Osteoblast (primary cell): ENCODE measurements at regions not wholly inside any gene's neighbourhood (a gene's known extent, or its start where the extent isn't known, plus 50 kb on each side); places are given as distances from the start of the nearest gene placed in this dataset.

Experiments
- DNase-seq: peaks from one replicate; pipeline ENCODE4 v3.0.0; 2011; ENCODE audit warnings: low spot score, mixed read lengths; ENCODE audit not compliant: insufficient read length; ENCODE audit errors: missing footprints
- H2AFZ ChIP-seq: 2 replicates; pipeline ENCODE4 v1.6.0; 2011; ENCODE audit warnings: mild to moderate bottlenecking, low read length
- H3K27ac ChIP-seq: 2 replicates; pipeline ENCODE4 v1.5.1; 2011; ENCODE audit warnings: mild to moderate bottlenecking, low read depth, low read length, moderate library complexity
- H3K27me3 ChIP-seq: 2 replicates; pipeline ENCODE4 v1.6.0; 2012; ENCODE audit warnings: mild to moderate bottlenecking, control low read depth, inconsistent platforms, low read length, moderate library complexity; ENCODE audit not compliant: insufficient read depth
- H3K36me3 ChIP-seq: 2 replicates; pipeline ENCODE4 v1.5.1; 2011; ENCODE audit warnings: mild to moderate bottlenecking, low read length, control low read depth, moderate library complexity; ENCODE audit not compliant: insufficient read depth
- H3K4me1 ChIP-seq: 2 replicates; pipeline ENCODE4 v1.5.1; 2011; ENCODE audit warnings: mild to moderate bottlenecking, low read length, control low read depth, moderate library complexity; ENCODE audit not compliant: insufficient read depth
- H3K4me2 ChIP-seq: 2 replicates; pipeline ENCODE4 v1.6.0; 2011; ENCODE audit warnings: mild to moderate bottlenecking, low read length; ENCODE audit not compliant: insufficient read depth
- H3K4me3 ChIP-seq: fragments of 200-600 bp; sonication (generic); 3 replicates; pipeline ENCODE4 v1.5.1; 2012; ENCODE audit warnings: mild to moderate bottlenecking, low read length, inconsistent platforms; ENCODE audit not compliant: insufficient read depth
- H3K79me2 ChIP-seq: 2 replicates; pipeline ENCODE4 v1.6.0; 2012; ENCODE audit warnings: mild to moderate bottlenecking, low read length, control low read depth, inconsistent platforms; ENCODE audit not compliant: insufficient read depth
- H3K9me3 ChIP-seq: 2 replicates; pipeline ENCODE4 v1.5.1; 2011; ENCODE audit warnings: low read depth, low read length, control low read depth
- H4K20me1 ChIP-seq: 2 replicates; pipeline ENCODE4 v1.6.0; 2012; ENCODE audit warnings: mild to moderate bottlenecking, low read length, control low read depth; ENCODE audit not compliant: insufficient read depth
- TF ChIP-seq, protein P1 (sequence below): IDR thresholded peaks from 2 replicates; pipeline ENCODE4 v1.5.1; 2011; ENCODE audit warnings: mild to moderate bottlenecking, low read depth, low read length, moderate library complexity; ENCODE audit errors: extremely low read depth

DNA sequence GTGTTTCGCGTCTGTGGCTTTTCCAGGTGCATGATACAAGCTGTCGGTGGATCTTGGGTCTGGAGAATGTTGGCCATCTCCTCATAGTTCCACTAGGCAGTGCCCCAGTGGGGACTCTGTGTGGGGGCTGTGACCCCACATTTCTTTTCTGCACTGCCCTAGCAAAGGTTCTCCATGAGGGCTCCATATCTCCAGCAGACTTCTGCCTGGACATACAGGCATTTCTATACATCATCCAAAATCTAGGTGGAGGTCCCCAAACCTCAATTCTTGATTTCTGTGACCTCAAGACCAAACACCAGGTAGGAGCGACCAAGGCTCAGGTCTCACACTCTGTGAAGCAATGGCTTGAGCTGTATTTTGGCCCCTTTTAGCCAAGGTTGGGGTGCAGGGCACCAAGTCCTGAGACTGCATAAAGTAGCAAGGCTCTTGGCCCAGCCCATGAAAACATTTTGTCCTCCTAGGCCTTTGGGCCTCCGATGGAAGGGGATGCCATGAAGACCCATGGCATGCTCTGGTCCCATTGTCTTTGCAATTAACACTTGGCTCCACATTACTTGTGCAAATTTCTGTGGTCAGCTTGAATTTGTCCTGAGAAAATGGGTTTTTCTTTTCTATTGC is 615.3 kb downstream of the ZBBX start:
- Histone ChIP-seq H3K27ac (no peak overlapping the region), H3K79me2 (no peaks in the 10 kb centered on the region), H3K4me2 (no peak overlapping the region), H3K9me3 (no peaks in the 10 kb centered on the region), H4K20me1 (no peaks in the 10 kb centered on the region), H3K4me1 (no peaks in the 10 kb centered on the region), H3K36me3 (no peaks in the 10 kb centered on the region), H3K27me3 (no peaks in the 10 kb centered on the region), H2AFZ (no peak overlapping the region), H3K4me3 (no peak overlapping the region)
- no peak for DNase-seq
- TF ChIP-seq, protein P1, sequence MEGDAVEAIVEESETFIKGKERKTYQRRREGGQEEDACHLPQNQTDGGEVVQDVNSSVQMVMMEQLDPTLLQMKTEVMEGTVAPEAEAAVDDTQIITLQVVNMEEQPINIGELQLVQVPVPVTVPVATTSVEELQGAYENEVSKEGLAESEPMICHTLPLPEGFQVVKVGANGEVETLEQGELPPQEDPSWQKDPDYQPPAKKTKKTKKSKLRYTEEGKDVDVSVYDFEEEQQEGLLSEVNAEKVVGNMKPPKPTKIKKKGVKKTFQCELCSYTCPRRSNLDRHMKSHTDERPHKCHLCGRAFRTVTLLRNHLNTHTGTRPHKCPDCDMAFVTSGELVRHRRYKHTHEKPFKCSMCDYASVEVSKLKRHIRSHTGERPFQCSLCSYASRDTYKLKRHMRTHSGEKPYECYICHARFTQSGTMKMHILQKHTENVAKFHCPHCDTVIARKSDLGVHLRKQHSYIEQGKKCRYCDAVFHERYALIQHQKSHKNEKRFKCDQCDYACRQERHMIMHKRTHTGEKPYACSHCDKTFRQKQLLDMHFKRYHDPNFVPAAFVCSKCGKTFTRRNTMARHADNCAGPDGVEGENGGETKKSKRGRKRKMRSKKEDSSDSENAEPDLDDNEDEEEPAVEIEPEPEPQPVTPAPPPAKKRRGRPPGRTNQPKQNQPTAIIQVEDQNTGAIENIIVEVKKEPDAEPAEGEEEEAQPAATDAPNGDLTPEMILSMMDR = no peak

DNA sequence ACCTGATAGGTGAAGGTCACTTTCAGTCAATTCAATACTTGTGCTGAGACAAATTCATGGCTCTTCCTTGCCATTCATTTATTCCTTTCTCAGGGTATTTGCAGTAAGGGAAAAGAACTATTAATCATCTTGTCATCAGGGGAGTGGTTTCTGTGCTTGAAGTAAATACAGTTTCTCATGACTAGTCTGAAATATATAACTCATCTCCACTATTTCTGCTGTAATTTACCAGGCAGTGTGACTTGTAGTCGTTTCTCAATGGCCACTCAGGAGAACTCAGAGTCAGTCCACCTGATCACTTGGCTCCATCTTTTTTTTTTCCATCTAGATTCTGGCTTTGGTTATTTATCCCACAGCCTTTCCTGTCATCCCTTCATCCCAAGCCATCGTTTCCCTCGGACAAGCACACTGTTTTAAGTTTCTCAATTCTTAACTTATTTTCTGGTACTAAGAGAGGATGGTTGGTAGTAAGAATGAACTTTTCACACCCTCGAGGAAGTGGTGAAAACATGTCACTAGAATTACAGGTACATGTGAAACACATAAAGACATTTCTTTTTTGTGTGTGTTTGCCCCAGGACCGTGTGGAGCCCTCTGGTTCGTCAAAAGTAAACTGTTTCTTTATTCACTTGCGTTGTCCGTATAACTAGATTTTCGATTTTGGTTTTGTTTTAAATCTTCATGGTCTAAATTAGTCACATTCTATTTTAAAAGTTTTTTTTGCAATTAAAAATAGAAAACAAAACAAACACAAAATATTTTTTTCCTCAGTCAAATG is 620.2 kb downstream of the ZBBX start:
- Histone ChIP-seq H3K4me3 (no peak overlapping the region), H4K20me1 (no peaks in the 10 kb centered on the region), H3K9me3 (no peaks in the 10 kb centered on the region), H2AFZ (no peak overlapping the region), H3K27me3 (no peaks in the 10 kb centered on the region), H3K36me3 (no peaks in the 10 kb centered on the region), H3K79me2 (no peaks in the 10 kb centered on the region), H3K27ac (no peak overlapping the region), H3K4me2 (no peak overlapping the region), H3K4me1 (no peaks in the 10 kb centered on the region)
- DNase-seq = no peak
- TF ChIP-seq, protein P1 = no peak

DNA sequence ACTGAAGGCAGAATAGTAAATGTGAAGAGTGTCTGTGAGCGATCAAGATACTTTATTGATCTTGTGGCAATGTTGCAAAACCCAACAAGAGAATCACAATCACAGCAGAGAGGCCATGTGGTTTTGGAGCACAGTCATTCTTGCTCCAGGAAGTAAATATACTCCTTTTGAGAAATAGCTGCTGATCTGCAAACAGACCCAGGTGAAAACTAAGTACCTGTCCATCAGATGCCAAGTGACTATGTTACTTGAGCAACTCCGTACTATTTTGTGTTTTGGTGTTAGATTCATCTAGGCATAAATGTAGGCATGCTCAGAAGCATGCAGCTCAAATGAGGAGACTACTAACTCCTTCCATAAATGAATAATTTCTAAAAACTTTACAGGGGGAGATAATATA is 627.9 kb downstream of the ZBBX start:
- no peaks in the 10 kb centered on the region for H3K27me3 ChIP-seq
- H4K20me1 ChIP-seq = no peaks in the 10 kb centered on the region
- DNase-seq = no peak
- H3K4me1 ChIP-seq = no peaks in the 10 kb centered on the region
- no peaks in the 10 kb centered on the region for H3K79me2 ChIP-seq
- no peaks in the 10 kb centered on the region for H3K9me3 ChIP-seq
- H3K4me2 ChIP-seq = no peak overlapping the region
- H2AFZ ChIP-seq = no peak overlapping the region
- no peak overlapping the region for H3K27ac ChIP-seq
- TF ChIP-seq, protein P1 = no peak
- no peak overlapping the region for H3K4me3 ChIP-seq
- H3K36me3 ChIP-seq = no peaks in the 10 kb centered on the region

DNA sequence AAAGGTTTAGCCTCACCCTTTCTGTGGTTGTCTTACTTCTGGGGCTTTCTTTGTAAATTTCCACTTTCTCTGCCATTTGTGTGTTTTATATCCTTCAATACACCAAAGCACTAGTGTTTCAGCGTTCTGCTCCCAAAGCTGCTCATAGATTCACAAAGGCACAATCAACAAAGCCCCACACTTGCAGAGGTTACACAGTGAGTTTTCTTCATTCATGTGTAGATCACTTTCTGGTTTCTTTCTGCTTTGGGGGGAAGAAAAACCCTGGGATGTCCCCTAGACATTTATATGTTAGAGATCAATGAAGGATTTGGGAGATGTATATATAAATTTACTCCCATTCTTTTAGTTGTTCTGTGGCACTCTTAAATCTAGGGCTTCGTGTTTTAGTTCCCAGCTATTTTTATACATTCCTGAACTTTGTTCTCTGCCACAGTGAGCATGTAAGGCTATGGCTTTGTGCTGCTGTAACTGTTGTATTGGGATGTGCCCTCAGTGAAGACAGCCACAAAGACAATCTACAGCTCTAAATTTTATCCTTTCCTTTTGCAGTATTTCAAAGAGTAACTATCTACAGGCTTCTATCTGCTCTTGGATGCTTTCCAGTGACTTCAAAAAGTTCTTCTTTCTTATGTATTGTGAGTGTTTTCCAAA is 636.5 kb downstream of the ZBBX start:
- H3K4me1 ChIP-seq = no peaks in the 10 kb centered on the region
- no peak overlapping the region for H3K4me3 ChIP-seq
- no peak overlapping the region for H3K4me2 ChIP-seq
- H3K79me2 ChIP-seq = no peaks in the 10 kb centered on the region
- H2AFZ ChIP-seq = no peak overlapping the region
- H3K27ac ChIP-seq = no peak overlapping the region
- peaks cover 2% of the 10 kb centered on the region for H3K9me3 ChIP-seq
- H3K36me3 ChIP-seq = no peaks in the 10 kb centered on the region
- no peaks in the 10 kb centered on the region for H3K27me3 ChIP-seq
- TF ChIP-seq, protein P1 = no peak
- H4K20me1 ChIP-seq = no peaks in the 10 kb centered on the region
- DNase-seq = no peak
